GM18907 (cell line): ENCODE measurements at regions not wholly inside any gene's neighbourhood (a gene's known extent, or its start where the extent isn't known, plus 50 kb on each side); places are given as distances from the start of the nearest gene placed in this dataset.
"Not testable (repeated sequence)": the region's sequence is repeated elsewhere in the genome, so short reads cannot be mapped to it uniquely, and the experiment has no call there.

ENCODE experiments used
- ATAC-seq: cut with Tn5 transposase; IDR thresholded peaks from one replicate; pipeline ENCODE4 v1.9.1; 2021; ENCODE audit warnings: mild to moderate bottlenecking, moderate library complexity; ENCODE audit not compliant: unreplicated experiment

DNA sequence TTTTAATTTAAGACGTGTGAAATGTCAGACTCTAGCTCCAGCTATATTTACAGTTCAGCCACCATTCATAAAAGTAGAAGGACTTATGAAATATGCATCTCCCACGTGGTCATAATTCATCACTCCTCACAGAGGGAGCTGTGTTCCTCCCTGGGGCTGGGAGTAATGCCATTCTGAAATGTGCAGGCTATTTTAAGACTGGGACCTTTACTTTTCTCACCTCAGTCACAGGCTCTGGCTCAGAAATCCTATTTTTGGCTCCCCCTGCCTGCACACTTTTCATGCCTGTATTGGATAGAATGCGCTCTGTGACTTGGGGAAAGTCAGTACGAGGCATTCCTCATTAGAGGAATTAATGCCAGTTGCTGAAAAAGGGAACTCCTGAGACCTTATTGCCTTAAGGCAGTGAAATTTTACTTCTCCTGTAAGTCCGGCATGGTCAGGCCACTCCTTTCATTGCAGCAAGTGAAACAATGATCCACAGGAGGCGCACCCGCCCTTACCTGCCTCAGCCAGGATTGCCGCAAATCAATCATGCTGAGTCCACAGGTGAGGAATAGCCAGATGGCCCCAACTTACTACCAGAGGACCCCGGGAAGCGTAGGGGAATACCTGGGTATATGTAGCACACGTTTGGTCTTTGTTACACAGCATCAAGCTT, 1133.2 kb upstream of the TMEM132C start:
- ATAC-seq, result no peak

DNA sequence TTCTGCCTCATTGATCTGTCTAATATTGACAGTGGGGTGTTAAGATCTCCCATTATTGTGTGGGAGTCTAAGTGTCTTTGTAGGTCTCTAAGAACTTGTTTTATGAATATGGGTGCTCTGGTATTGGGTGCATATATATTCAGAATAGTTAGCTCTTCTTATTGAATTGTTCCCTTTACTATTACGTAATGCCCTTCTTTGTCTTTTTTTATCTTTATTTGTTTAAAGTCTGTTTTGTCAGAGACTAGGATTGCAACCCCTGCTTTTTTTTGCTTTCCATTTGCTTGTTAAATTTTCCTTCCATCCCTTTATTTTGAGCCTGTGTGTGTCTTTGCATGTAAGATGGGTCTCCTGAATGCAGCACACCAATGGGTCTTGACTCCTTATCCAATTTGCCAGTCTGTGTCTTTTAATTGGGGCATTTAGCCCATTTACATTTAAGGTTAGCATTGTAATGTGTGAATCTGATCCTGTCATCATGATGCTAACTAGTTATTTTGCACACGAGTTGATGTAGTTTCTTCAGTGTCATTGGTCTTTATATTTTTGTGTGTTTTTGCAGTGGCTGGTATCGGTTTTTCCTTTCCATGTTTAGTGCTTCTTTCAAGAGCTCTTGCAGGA, 1126.0 kb upstream of the TMEM132C start:
- not testable (repeated sequence) for ATAC-seq

DNA sequence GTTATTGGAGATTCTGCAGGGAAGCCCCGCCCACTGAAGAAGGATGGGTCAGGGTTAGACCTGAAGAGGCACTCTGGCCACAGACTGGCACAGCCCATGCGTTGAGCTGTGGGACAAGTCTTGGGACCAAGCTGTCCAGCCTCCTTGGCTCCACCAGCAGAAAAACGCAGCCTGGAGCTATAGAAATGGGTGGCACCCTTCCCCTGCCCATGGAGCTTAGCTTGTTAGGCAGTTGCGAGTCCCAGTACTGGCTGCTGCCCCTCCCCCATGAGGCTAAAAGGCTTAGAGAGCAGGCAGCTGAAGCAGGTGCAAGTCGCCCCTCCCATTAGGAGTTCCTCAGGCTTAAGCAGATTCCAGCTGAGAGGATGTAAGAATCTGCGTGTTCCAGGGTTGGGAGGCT, 1124.0 kb upstream of the TMEM132C start:
- no peak for ATAC-seq

DNA sequence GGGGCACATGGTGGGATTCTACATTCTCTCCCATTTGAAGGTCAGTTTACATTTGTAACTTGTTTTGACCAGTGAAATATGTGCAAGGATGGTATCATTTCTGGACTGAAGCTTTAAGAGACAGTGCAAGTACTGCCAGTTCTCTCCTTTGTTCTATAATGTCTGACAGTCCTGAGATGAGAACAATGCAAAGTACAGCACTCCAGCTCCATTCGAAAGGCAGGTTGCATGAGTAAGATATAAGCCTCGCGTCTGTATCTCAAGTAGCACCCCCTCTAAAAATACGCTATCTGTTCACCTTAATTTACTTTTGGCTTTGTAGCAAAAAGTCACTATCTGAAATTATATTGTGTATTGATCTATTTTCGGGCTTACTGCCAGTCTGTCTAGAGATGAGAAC, 1122.2 kb upstream of the TMEM132C start:
- no peak for ATAC-seq

DNA sequence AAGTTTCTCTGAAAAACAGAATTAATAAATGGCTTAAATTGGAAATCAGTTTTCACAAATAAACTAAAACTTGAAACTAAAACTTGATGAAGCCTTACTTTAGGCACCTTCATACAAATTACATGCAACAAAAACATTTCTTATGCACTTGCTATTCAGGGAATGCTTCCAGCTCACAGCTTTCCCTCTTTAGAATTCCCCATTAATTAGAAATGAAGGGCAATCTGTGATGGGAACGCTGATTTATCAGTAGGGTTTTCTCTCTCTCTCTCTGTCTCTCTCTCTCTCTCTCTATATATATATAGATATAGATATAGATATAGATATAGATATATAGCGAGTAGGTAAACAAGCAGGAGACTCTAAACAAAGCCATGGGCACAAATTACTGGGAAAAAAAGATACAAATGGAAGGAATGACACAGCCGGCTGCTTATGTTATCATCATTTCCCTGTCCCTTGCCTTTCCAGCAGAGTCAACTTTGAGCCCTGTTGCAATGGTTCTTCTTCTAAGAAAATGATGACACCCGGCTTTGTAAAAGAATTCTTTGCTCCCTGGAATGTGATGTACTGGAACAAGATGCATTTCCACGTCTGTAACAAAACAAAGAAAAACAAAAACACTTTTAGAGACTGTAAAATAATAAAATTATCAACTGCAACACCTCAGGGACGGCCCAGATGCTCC, 1121.6 kb upstream of the TMEM132C start:
- no peak for ATAC-seq

DNA sequence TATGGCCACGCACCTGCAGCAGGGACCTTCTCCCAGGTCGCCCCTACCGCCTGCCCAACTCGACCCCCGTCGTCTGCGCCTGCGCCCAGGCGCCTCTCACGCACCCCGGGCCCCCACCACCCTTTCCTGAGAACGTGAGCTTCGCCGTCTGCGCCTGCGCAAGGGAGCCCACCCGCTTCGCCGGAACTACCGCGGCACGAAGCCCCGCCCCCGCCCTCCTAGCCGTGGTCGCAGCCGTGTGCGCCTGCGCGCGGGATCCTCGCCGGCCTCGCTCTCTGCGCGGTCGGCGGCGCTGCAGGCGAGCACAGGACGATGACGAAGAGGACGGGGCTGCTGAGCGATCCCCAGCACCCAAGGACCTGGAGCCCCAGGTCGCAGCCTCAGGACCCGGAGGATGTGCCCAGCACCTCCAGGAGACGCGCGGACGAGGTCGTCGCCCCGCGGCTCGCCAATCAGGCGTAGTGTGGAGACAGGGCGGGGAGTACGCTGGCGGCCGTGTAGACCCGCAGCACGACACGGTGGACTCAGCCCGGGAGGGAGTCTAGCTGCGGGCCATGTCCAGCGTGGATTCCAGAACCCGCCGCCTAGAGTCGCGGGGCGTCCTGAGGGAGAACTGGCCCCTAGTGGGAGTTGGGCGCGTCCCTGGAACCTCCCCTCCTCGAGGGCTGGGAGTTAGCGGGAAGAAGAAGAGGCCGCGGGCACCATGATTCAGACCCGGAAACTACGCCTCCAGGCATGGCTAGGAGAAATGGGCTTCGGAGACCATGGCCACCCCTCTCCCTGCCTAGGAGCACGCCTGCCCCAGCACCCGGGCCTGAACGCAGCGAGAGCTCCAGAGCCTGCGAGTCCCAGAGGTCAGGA, 1120.8 kb upstream of the TMEM132C start:
- peak; percentile 65 for ATAC-seq

DNA sequence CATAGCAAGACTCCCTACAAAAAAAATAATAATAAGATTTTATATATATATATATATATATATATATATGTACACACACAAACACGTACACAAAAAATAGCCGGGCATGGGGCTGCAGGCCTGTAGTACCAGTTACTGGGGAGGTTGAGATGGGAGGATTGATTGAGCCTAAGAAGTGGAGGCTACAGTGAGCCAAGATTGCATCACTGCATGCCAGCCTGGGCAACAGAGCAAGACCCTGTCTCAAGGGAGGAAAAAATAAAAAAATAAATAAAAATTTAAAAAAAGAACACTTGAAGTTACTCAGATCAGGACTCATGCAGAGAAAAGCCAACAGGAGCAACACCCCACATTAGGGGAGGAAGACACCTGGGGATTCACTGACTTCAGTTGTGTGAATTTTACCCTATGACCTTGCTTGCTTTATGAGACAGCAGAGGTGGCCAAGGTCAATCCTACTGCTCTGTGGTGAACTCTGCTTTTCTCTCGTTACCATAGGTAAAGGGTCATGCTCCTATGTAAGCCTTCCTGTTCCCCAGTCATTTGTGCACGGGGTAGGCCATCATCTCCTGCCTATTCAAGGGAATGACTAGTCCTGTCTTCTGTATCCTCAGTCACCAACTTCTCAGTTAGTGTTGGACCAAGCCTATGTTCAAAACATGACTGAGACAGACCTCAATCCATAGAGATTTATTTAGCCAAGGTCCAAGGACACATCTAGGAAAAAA, 1119.8 kb upstream of the TMEM132C start:
- ATAC-seq, result no peak

DNA sequence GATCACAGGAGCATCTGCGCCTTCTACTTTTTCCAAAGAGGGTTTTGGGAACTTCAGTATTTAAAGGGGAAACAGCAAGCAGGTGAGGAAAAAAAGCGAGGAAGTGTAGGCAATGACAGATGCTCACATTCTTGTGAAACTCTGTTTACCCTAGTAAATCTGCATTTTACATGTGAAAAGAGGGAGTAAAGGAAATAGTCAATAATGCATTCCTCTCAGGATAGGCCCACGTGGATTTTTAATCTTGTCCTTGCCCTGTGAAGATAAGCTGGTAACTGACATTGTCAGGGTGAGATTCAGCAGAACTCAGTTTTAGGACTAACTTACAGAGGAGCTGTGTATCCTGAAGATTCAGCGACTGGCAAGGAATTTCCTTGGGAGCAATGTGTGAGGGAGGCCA, 1119.2 kb upstream of the TMEM132C start:
- ATAC-seq, result no peak

DNA sequence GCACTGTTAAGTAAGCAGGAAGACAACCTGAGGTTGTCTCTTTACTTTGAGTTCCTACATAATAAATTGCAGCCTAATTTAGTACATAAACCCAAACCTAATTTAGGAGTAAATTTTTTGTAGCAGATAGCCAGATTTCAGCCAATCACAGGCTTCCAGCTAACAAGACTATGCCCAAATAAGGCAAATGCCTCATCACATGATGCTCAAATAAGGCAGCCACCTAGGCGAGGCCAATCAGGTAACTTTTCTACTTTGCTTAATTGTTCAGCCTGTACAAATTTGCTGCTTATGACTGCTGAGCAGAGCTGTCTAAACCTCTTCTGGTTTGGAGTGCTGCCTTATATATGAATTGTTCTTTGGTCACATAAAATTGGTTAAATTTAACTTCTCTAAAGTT, 1118.7 kb upstream of the TMEM132C start:
- no peak for ATAC-seq

DNA sequence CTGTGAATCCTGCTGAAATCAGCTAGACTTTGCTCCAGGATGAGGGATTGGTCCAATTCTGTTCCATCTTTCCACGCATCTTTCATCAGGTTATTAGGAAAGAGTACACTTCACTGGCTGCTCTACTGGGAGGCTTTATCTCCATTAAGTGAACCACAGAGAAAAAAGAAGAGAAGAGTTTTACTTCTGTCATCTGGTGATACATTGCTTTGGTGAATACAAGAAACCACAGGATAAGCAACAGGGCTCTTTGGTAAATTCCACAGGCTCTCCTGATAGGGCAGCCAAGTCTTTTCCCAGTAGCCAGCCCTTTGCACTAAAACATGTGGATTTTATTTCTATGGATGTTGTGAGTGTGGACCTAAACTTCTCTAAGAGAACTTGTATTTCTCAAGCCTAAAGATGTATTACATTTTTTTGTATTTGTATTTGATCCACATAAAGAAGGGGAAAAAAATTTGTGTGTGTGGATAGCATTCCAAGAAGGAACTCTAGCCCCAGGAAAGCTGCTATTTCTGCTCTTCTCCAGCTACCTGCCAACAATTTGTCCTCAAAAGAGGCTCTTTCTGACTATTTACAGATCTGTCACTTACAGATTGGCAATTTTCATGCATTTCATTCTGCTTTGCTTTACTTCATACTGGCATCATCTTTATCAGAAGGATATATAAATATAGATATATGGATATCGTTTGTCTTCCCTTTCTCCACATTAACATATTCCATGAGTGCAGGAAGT, 1117.6 kb upstream of the TMEM132C start:
- ATAC-seq, result no peak

DNA sequence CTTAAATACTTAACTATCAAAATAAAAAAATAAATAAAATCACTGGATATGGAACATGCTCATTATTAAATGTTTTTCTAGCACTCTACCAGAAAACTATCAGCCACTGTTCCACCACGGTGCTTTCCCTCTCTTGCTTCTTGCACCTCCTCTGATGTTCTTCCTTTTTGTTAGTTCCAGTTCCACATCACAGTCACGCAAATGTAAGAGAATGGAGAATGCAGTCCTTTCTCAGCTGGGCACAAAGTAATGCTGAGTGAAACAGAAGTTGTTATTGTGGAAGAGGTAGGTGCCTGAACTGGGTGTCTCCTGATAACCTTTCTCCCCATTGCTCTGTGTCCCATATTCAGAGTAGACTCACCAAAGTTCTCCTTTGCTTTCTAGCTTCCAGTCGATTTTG, 1116.9 kb upstream of the TMEM132C start:
- no peak for ATAC-seq

DNA sequence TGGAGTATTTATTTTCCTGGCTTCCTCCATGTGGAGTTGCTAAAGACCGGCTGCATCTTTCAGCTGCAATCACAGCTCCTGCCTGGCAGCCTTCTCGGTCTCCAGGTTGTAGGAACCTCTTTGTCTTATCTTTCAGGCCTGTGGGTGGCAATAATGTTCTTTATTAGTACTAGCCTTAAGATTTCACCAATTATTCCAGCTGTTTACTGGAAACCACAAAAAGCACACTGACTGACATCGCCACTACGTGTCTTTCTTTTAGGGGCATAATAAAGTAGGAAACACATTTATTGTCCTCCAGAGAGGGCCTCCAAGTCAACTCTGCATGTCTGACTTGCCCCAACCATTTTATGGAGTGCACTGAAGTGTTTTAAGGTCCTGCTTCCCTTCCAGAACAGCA, 1116.5 kb upstream of the TMEM132C start:
- ATAC-seq, result no peak

DNA sequence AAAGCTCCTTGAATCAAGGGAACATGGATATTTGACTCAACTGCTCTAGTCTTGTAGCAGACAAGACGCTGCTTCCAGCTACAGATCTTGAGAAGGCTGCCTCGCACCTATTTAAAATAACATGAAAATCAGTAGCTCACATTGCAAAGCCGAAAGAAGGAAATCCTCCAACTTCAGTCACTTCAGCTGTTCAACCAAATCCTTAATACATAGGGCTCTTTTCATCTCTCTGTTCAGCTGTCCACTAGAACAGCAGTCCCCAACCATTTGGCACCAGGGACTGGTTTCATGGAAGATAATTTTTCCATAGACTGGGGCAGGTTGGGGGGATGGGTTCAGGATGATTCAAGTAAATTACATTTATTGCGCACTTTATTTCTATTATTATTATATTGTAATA, 1116.0 kb upstream of the TMEM132C start:
- ATAC-seq, result no peak

DNA sequence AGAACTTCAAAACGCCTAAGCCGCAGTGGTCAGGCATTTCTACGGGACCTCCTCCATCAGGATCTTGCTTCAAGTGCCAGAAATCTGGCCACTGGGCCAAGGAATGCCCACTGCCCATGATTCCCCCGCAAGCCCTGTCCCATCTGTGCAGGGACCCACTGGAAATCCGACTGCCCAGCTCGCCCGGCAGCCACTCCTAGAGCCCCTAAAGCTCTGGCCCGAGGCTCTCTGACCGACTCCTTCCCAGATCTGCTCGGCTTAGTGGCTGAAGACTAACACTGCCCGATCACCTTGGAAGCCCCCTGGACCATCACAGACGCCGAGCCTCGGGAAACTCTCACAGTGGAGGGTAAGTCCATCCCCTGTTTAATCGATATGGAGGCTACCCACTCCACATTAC, 1113.0 kb upstream of the TMEM132C start:
- ATAC-seq, result no peak

DNA sequence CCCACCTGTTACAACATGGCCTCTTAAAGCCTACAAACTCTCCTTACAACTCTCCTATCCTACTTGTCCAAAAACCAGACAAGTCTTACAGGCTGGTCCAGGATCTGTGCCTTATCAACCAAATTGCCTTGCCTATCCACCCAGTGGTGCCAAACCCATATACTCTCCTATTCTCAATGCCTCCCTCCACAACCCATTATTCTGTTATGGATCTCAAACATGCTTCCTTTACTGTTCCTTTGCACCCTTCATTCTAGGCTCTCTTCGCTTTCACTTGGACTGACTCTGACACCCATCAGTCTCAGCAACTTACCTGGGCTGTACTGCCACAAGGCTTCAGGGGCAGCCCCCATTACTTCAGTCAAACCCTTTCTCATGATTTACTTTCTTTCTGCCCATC, 1112.1 kb upstream of the TMEM132C start:
- not testable (repeated sequence) for ATAC-seq

DNA sequence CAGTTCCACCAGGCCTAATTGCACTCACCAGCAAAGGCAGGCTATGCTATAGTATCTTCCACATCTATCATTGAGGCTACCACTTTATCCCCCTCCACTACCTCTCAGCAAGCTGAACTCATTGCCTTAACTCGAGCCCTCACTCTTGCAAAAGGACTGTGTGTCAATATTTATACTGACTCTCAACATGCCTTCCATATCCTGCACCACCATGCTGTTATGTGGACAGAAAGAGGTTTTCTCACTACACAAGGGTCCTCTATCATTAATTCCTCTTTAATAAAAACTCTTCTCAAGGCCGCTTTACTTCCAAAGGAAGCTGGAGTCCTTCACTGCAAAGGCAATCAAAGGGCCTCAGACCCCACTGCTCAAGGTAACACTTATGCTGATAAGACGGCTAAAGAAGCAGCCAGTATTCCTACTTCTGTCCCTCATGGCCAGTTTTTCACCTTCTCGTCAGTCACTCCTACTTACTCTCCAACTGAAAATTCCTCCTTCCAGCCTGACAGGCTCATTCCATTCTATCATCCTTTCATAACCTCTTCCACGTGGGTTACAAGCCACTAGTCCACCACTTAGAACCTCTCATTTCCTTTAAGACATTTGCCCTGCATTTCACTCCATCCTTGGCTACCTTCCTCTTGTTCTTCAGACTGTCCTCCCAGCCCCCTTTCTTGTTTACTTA, 1110.9 kb upstream of the TMEM132C start:
- ATAC-seq, result not testable (repeated sequence)

DNA sequence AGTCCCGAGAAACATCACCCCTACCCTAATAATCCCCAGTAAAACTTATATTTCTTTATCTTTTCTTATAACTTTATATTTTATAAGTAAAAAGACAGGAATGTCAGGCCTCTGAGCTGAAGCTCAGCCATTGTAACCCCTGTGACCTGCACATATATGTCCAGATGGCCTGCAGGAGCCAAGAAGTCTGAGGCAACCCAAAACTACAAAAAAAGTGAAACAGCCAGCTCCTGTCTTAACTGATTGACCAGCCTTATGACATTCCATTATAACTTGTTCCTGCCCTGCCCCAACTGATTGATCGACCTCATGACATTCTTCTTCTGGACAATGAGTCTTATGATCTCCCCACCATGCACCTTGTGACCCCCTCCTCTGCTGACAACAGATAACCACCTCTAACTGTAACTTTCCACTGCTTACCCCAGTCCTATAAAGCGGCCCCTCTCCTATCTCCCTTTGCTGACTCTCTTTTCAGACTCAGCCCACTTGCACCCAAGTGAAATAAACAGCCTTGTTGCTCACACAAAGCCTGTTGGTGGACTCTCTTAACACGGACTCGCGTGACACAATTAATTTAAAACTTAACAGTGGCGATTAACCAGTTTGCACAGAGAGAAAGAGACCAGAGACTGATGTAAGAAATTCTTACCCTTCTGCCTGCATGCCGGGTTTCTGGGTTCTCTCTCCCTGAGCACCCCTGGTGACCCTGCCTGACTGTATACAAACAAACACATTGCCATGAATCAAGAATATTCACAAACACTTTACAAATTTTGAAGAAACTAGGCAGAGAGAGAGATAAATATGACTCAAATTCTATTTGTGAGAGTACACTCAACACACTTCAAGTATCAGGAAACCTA, 1109.2 kb upstream of the TMEM132C start:
- not testable (repeated sequence) for ATAC-seq

DNA sequence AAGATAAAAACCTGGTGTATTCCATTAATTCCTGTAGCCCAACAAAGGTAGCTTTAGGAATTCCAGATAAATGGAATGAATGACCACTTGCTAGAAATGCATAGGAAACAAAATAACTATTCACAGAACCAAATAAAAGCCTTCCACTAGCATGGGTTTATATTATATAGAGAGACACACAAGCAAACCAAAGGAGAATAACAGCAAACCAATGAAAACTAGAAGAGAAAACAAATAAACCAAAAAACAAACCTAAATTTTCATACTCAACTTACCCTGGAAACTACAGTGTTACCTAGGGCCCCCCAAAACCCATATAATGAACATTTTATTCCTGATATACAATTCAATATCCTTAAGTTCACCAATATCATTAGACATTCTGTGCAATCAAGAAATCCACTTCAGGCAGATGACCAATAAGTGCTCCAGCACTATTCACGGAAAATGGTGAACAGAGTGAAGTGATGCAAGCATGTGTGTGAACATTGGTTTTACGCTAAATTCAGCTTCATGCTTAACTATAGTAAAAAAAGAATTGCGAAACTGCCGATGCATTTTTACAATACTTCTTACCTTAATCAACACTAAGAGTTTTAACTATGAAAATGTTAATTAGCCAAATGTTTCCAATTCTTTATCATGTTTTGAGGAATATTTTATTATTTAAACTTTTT, 1108.4 kb upstream of the TMEM132C start:
- no peak for ATAC-seq
